OCI-LY7 (cell line): ENCODE measurements at regions not wholly inside any gene's neighbourhood (a gene's known extent, or its start where the extent isn't known, plus 50 kb on each side); places are given as distances from the start of the nearest gene placed in this dataset.

Experiments
- BruUV-seq: library from RNA; stranded (reverse); fragments of 400-500 nt; replicated peaks from 2 replicates; lab custom pipeline; 2021; lab: Mats Ljungman, UMichigan
- CTCF ChIA-PET: fragments of 300-600 bp; sonication (Branson Sonifier 250); formaldehyde crosslinking; loops from one replicate; lab custom pipeline; 2022; ENCODE audit warnings: antibody characterized with exemption; ENCODE audit not compliant: unreplicated experiment; lab: Charles Lee
- POLR2A ChIA-PET: fragments of 300-600 bp; sonication (Branson Sonifier 250); formaldehyde crosslinking; loops from one replicate; lab custom pipeline; 2022; ENCODE audit warnings: antibody characterized with exemption; lab: Charles Lee
- DNase-seq: peaks from one replicate; pipeline ENCODE4 v3.0.0-alpha.2; 2015; ENCODE audit warnings: low spot score
- H2AFZ ChIP-seq: fragments of 200-600 bp; sonication (generic), shearing (Covaris generic); 2 replicates; pipeline ENCODE4 v1.6.1; 2014; ENCODE audit warnings: mild to moderate bottlenecking, antibody characterized with exemption, low read length, moderate library complexity
- H3K27ac ChIP-seq: fragments of 200-600 bp; sonication (generic); 2 replicates; pipeline ENCODE4 v1.5.1; 2014; ENCODE audit warnings: mixed run types, low read depth, mild to moderate bottlenecking, moderate library complexity, low read length, inconsistent platforms; ENCODE audit not compliant: poor library complexity, severe bottlenecking
- H3K36me3 ChIP-seq: fragments of 200-600 bp; sonication (generic); 2 replicates; pipeline ENCODE4 v1.6.1; 2014; ENCODE audit warnings: mild to moderate bottlenecking, antibody characterized with exemption, low read length, moderate library complexity, mixed read lengths; ENCODE audit not compliant: insufficient read depth
- H3K4me1 ChIP-seq: fragments of 200-600 bp; sonication (generic); 2 replicates; pipeline ENCODE4 v1.5.1; 2014; ENCODE audit warnings: mild to moderate bottlenecking, low read length; ENCODE audit not compliant: insufficient read depth, poor library complexity, severe bottlenecking
- H3K4me2 ChIP-seq: fragments of 200-600 bp; sonication (generic); 2 replicates; pipeline ENCODE4 v1.6.1; 2014; ENCODE audit warnings: mild to moderate bottlenecking, low read length
- H3K4me3 ChIP-seq: fragments of 200-600 bp; sonication (generic); 2 replicates; pipeline ENCODE4 v1.5.1; 2014; ENCODE audit warnings: mild to moderate bottlenecking, low read depth, low read length; ENCODE audit not compliant: poor library complexity, severe bottlenecking
- H3K79me2 ChIP-seq: fragments of 200-600 bp; sonication (generic); 2 replicates; pipeline ENCODE4 v1.6.1; 2016; ENCODE audit warnings: low read depth, mild to moderate bottlenecking, low read length, moderate library complexity, mixed read lengths; ENCODE audit not compliant: insufficient read depth
- H3K9me2 ChIP-seq: fragments of 200-600 bp; sonication (generic); 2 replicates; pipeline ENCODE4 v1.6.1; 2016; ENCODE audit warnings: mild to moderate bottlenecking, low read length, mixed read lengths; ENCODE audit not compliant: insufficient read depth
- H3K9me3 ChIP-seq: fragments of 200-600 bp; sonication (generic); 2 replicates; pipeline ENCODE4 v1.6.1; 2014; ENCODE audit warnings: mild to moderate bottlenecking, mixed run types, low read length, mixed read lengths
- H4K20me1 ChIP-seq: fragments of 200-600 bp; sonication (generic); 2 replicates; pipeline ENCODE4 v1.6.1; 2014; ENCODE audit warnings: mild to moderate bottlenecking, antibody characterized with exemption, low read length, moderate library complexity, mixed read lengths; ENCODE audit not compliant: insufficient read depth
- CTCF ChIP-seq: fragments of 200-600 bp; sonication (generic); conservative IDR thresholded peaks from 2 replicates; pipeline ENCODE4 v1.5.1; 2014; ENCODE audit warnings: mild to moderate bottlenecking, antibody characterized with exemption, low read length, moderate library complexity, mixed read lengths
- EZH2phosphoT487 ChIP-seq: fragments of 200-600 bp; sonication (generic); IDR thresholded peaks from 2 replicates; pipeline ENCODE4 v1.6.1; 2018; ENCODE audit warnings: low read depth, borderline replicate concordance, mild to moderate bottlenecking, mixed run types, antibody characterized with exemption, low read length, moderate library complexity, mixed read lengths
- intact Hi-C: fragments of 100-400 bp; cut with micrococcal nuclease; formaldehyde crosslinking; loops from one replicate; pipeline ENCODE4 v1.10.0; 2022; ENCODE audit not compliant: unreplicated experiment

- BruUV-seq = no TSS peak
- no peak overlapping the region for H3K4me3 ChIP-seq
- CTCF ChIA-PET = no interaction called here
- no peak for DNase-seq
- no peaks in the 10 kb centered on the region for H3K9me2 ChIP-seq
- no peak overlapping the region for H2AFZ ChIP-seq
- POLR2A ChIA-PET = no interaction called here
- no peaks in the 10 kb centered on the region for H3K36me3 ChIP-seq
- no peak overlapping the region for H3K4me2 ChIP-seq
- intact Hi-C loops = no loop called here
- no peaks in the 10 kb centered on the region for H3K79me2 ChIP-seq
- H3K9me3 ChIP-seq = no peaks in the 10 kb centered on the region
- H4K20me1 ChIP-seq = no peaks in the 10 kb centered on the region
- TF ChIP-seq EZH2phosphoT487 = no peak
- no peak for TF ChIP-seq CTCF
- H3K27ac ChIP-seq = no peak overlapping the region
- H3K4me1 ChIP-seq = no peaks in the 10 kb centered on the region
These were observed 777.4 kb upstream of the TENM3 start for GRCh38 chr4:181465826-181466225.

DNA sequence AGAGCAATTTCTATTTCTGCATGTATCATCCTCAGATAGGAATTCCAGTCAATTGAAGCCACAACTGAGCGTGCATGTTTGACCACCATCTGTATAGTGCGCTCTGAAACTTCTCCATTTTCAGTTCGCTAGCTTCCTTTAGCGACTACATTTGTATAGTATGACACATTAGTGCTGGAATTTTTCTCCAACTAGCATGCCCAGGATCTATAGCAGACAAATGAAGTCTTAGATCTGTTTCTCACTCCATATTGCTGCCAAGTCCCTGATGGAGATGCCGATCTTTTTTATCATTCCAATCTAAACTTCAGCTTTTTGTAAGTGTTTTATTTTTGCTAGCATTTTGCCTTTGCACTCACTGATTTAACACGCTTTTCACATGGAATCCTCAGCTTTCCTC is 774.8 kb upstream of the TENM3 start:
- DNase-seq = no peak
- Histone ChIP-seq H3K4me1 (no peaks in the 10 kb centered on the region), H3K79me2 (no peaks in the 10 kb centered on the region), H3K36me3 (no peaks in the 10 kb centered on the region), H3K9me2 (no peaks in the 10 kb centered on the region), H3K27ac (no peak overlapping the region), H2AFZ (no peak overlapping the region), H3K4me3 (no peak overlapping the region), H3K4me2 (no peak overlapping the region), H4K20me1 (no peaks in the 10 kb centered on the region), H3K9me3 (no peaks in the 10 kb centered on the region)
- intact Hi-C loops = no loop called here
- CTCF ChIA-PET = no interaction called here
- TF ChIP-seq EZH2phosphoT487 (no peak), CTCF (no peak)
- no TSS peak for BruUV-seq
- POLR2A ChIA-PET = interaction anchor here (0.6 kb wide), 1 partner anchor 1801 kb away, joined by 3 read pairs; no protein-coding TSS in a partner anchor

- intact Hi-C loops = no loop called here
- Histone ChIP-seq H3K27ac (no peak overlapping the region), H4K20me1 (no peaks in the 10 kb centered on the region), H3K4me3 (no peak overlapping the region), H3K36me3 (no peaks in the 10 kb centered on the region), H3K9me2 (no peaks in the 10 kb centered on the region), H2AFZ (no peak overlapping the region), H3K4me1 (no peaks in the 10 kb centered on the region), H3K79me2 (no peaks in the 10 kb centered on the region), H3K4me2 (no peak overlapping the region), H3K9me3 (no peaks in the 10 kb centered on the region)
- no TSS peak for BruUV-seq
- ChIA-PET CTCF (no interaction called here), POLR2A (no interaction called here)
- DNase-seq = no peak
- TF ChIP-seq EZH2phosphoT487 = no peak
- no peak for TF ChIP-seq CTCF
These were observed 772.9 kb upstream of the TENM3 start for GRCh38 chr4:181470306-181470705.
